Activated naive CD4-positive, alpha-beta T cell treated with anti-CD3 and anti-CD28 coated beads, Interleukin-2, amount 10 ng/mL, durations not matched to agents 7 days and 5 days (primary cell): ENCODE measurements at regions not wholly inside any gene's neighbourhood (a gene's known extent, or its start where the extent isn't known, plus 50 kb on each side); places are given as distances from the start of the nearest gene placed in this dataset.

Experiments
- CTCF ChIA-PET: fragments of 350-600 bp; sonication (Branson Sonifier 250); formaldehyde crosslinking; loops from one replicate; lab custom pipeline; 2021; ENCODE audit warnings: antibody characterized with exemption; lab: Charles Lee
- DNase-seq: peaks from one replicate; pipeline ENCODE4 v3.0.0-alpha.2; 2020
- H3K27ac Mint-ChIP-seq: one replicate; pipeline ENCODE4 v1.8.0; 2021; ENCODE audit warnings: mild to moderate bottlenecking, moderate library complexity, mixed read lengths
- H3K27me3 Mint-ChIP-seq: one replicate; pipeline ENCODE4 v1.8.0; 2021; ENCODE audit warnings: mild to moderate bottlenecking, mixed read lengths
- H3K36me3 Mint-ChIP-seq: one replicate; pipeline ENCODE4 v1.8.0; 2021; ENCODE audit warnings: mixed read lengths
- H3K4me1 Mint-ChIP-seq: one replicate; pipeline ENCODE4 v1.8.0; 2021; ENCODE audit warnings: mixed read lengths
- H3K4me3 Mint-ChIP-seq: one replicate; pipeline ENCODE4 v1.8.0; 2021; ENCODE audit warnings: mild to moderate bottlenecking, moderate library complexity, mixed read lengths
- H3K9me3 Mint-ChIP-seq: one replicate; pipeline ENCODE4 v1.8.0; 2021; ENCODE audit warnings: mixed read lengths

GRCh38 chr14:103256406-103256805 lies 77.6 kb upstream of the EIF5 start:
- Mint-ChIP-seq H3K36me3 (no peaks in the 10 kb centered on the region), H3K4me1 (no peaks in the 10 kb centered on the region), H3K27me3 (peaks cover 16% of the 10 kb centered on the region), H3K27ac (no peak overlapping the region), H3K4me3 (no peak overlapping the region), H3K9me3 (no peaks in the 10 kb centered on the region)
- no peak for DNase-seq
- CTCF ChIA-PET = no interaction called here

- Mint-ChIP-seq H3K9me3 (no peaks in the 10 kb centered on the region), H3K27me3 (peaks cover 16% of the 10 kb centered on the region), H3K27ac (no peak overlapping the region), H3K36me3 (no peaks in the 10 kb centered on the region), H3K4me3 (no peak overlapping the region), H3K4me1 (no peaks in the 10 kb centered on the region)
- no peak for DNase-seq
- CTCF ChIA-PET = no interaction called here
These were observed 76.7 kb upstream of the EIF5 start for GRCh38 chr14:103257211-103257962.

- DNase-seq = no peak
- Mint-ChIP-seq H3K4me1 (no peaks in the 10 kb centered on the region), H3K27me3 (peaks cover 18% of the 10 kb centered on the region), H3K36me3 (no peaks in the 10 kb centered on the region), H3K27ac (no peak overlapping the region), H3K4me3 (no peak overlapping the region), H3K9me3 (no peaks in the 10 kb centered on the region)
- CTCF ChIA-PET = no interaction called here
These were observed 75.8 kb upstream of the EIF5 start for GRCh38 chr14:103258211-103258610.

GRCh38 chr14:103259184-103259583 lies 74.9 kb upstream of the EIF5 start:
- Mint-ChIP-seq H3K9me3 (no peaks in the 10 kb centered on the region), H3K4me1 (no peaks in the 10 kb centered on the region), H3K27me3 (peaks cover 20% of the 10 kb centered on the region), H3K27ac (no peak overlapping the region), H3K4me3 (no peak overlapping the region), H3K36me3 (no peaks in the 10 kb centered on the region)
- no peak for DNase-seq
- CTCF ChIA-PET = no interaction called here

- H3K4me1 Mint-ChIP-seq = no peaks in the 10 kb centered on the region
- H3K27me3 Mint-ChIP-seq = peaks cover 23% of the 10 kb centered on the region
- H3K4me3 Mint-ChIP-seq = no peak overlapping the region
- H3K36me3 Mint-ChIP-seq = no peaks in the 10 kb centered on the region
- H3K27ac Mint-ChIP-seq = no peak overlapping the region
- DNase-seq = no peak
- CTCF ChIA-PET = no interaction called here
- H3K9me3 Mint-ChIP-seq = no peaks in the 10 kb centered on the region
These were observed 74.0 kb upstream of the EIF5 start for GRCh38 chr14:103259801-103260628.

GRCh38 chr14:103260629-103261124 lies 73.4 kb upstream of the EIF5 start:
- no peak for DNase-seq
- Mint-ChIP-seq H3K27ac (no peak overlapping the region), H3K4me3 (no peak overlapping the region), H3K9me3 (no peaks in the 10 kb centered on the region), H3K4me1 (no peaks in the 10 kb centered on the region), H3K36me3 (no peaks in the 10 kb centered on the region), H3K27me3 (peaks cover 24% of the 10 kb centered on the region)
- CTCF ChIA-PET = interaction anchor here (1.2 kb wide), 1 partner anchor 77 kb away, joined by 3 read pairs; no protein-coding TSS in a partner anchor

- Mint-ChIP-seq H3K27ac (no peak overlapping the region), H3K27me3 (peaks cover 64% of the 10 kb centered on the region), H3K4me1 (no peaks in the 10 kb centered on the region), H3K9me3 (no peaks in the 10 kb centered on the region), H3K36me3 (no peaks in the 10 kb centered on the region), H3K4me3 (no peak overlapping the region)
- no peak for DNase-seq
- CTCF ChIA-PET = no interaction called here
These were observed 66.7 kb upstream of the EIF5 start for GRCh38 chr14:103267226-103267910.

- Mint-ChIP-seq H3K4me3 (no peak overlapping the region), H3K27ac (no peak overlapping the region), H3K9me3 (no peaks in the 10 kb centered on the region), H3K27me3 (peaks cover 77% of the 10 kb centered on the region), H3K36me3 (no peaks in the 10 kb centered on the region), H3K4me1 (no peaks in the 10 kb centered on the region)
- CTCF ChIA-PET = interaction anchor here (1.5 kb wide), 1 partner anchor 166 kb away, joined by 4 read pairs; no protein-coding TSS in a partner anchor
- no peak for DNase-seq
These were observed 62.8 kb upstream of the EIF5 start for GRCh38 chr14:103271189-103271588.

GRCh38 chr14:103273145-103273744 lies 60.8 kb upstream of the EIF5 start:
- CTCF ChIA-PET = no interaction called here
- Mint-ChIP-seq H3K9me3 (no peaks in the 10 kb centered on the region), H3K4me1 (no peaks in the 10 kb centered on the region), H3K36me3 (no peaks in the 10 kb centered on the region), H3K4me3 (no peak overlapping the region), H3K27me3 (peaks cover 78% of the 10 kb centered on the region), H3K27ac (no peak overlapping the region)
- no peak for DNase-seq

GRCh38 chr14:103273745-103274615 lies 60.1 kb upstream of the EIF5 start:
- H3K27me3 Mint-ChIP-seq = peaks cover 86% of the 10 kb centered on the region
- H3K4me3 Mint-ChIP-seq = no peak overlapping the region
- H3K9me3 Mint-ChIP-seq = no peaks in the 10 kb centered on the region
- CTCF ChIA-PET = no interaction called here
- DNase-seq = no peak
- no peaks in the 10 kb centered on the region for H3K4me1 Mint-ChIP-seq
- H3K36me3 Mint-ChIP-seq = no peaks in the 10 kb centered on the region
- H3K27ac Mint-ChIP-seq = no peak overlapping the region

GRCh38 chr14:103275000-103275399 lies 59.0 kb upstream of the EIF5 start:
- H3K27ac Mint-ChIP-seq = no peak overlapping the region
- peaks cover under 1% of the 10 kb centered on the region for H3K4me1 Mint-ChIP-seq
- H3K9me3 Mint-ChIP-seq = no peaks in the 10 kb centered on the region
- CTCF ChIA-PET = no interaction called here
- no peak for DNase-seq
- peaks cover 89% of the 10 kb centered on the region for H3K27me3 Mint-ChIP-seq
- H3K36me3 Mint-ChIP-seq = no peaks in the 10 kb centered on the region
- H3K4me3 Mint-ChIP-seq = no peak overlapping the region

- Mint-ChIP-seq H3K36me3 (no peaks in the 10 kb centered on the region), H3K27me3 (peaks cover 95% of the 10 kb centered on the region), H3K4me3 (no peak overlapping the region), H3K27ac (no peak overlapping the region), H3K9me3 (no peaks in the 10 kb centered on the region), H3K4me1 (peaks cover 6% of the 10 kb centered on the region)
- CTCF ChIA-PET = no interaction called here
- DNase-seq = no peak
These were observed 56.1 kb upstream of the EIF5 start for GRCh38 chr14:103277931-103278330.
